Erythroblast (primary cell): ENCODE measurements at regions not wholly inside any gene's neighbourhood (a gene's known extent, or its start where the extent isn't known, plus 50 kb on each side); places are given as distances from the start of the nearest gene placed in this dataset.

Experiments
- GATA1 ChIP-seq: IDR thresholded peaks from 2 replicates; pipeline ENCODE4 v1.6.1; 2011; ENCODE audit warnings: low read depth, mild to moderate bottlenecking, control low read depth, low read length, moderate library complexity
- POLR2A ChIP-seq: IDR thresholded peaks from 2 replicates; pipeline ENCODE4 v1.6.1; 2011; ENCODE audit warnings: mild to moderate bottlenecking, low read length

GRCh38 chr16:17544785-17545184 is 74.0 kb upstream of the XYLT1 start:
- TF ChIP-seq POLR2A: no peak
- TF ChIP-seq GATA1: no peak
